Caco-2 (cell line): ENCODE measurements at regions not wholly inside any gene's neighbourhood (a gene's known extent, or its start where the extent isn't known, plus 50 kb on each side); places are given as distances from the start of the nearest gene placed in this dataset.

Source experiments
- BruUV-seq: library from RNA; stranded (reverse); fragments of 400-500 nt; replicated peaks from 2 replicates; lab custom pipeline; 2021; lab: Mats Ljungman, UMichigan
- CTCF ChIA-PET: fragments of 300-600 bp; sonication (Branson Sonifier 250); formaldehyde crosslinking; loops from one replicate; lab custom pipeline; 2022; ENCODE audit warnings: antibody characterized with exemption; lab: Charles Lee
- POLR2A ChIA-PET: fragments of 300-600 bp; sonication (Branson Sonifier 250); formaldehyde crosslinking; loops from one replicate; lab custom pipeline; 2022; ENCODE audit warnings: antibody characterized with exemption; lab: Charles Lee
- DNase-seq, 2 experiments: peaks; one replicate each; pipeline versions ENCODE4 v3.0.0 to v3.0.0-alpha.2; 2020 to 2022
- H3K27me3 ChIP-seq: replicated peaks from 2 replicates; pipeline ENCODE4 v1.6.0; 2011; ENCODE audit warnings: low read length; ENCODE audit not compliant: control insufficient read depth, insufficient read depth
- H3K36me3 ChIP-seq: 2 replicates; pipeline ENCODE4 v1.5.1; 2011; ENCODE audit warnings: low read length; ENCODE audit not compliant: control insufficient read depth, insufficient read depth
- H3K4me1 ChIP-seq: fragments of 250-450 bp; sonication (Bioruptor Pico); 2 replicates; pipeline ENCODE4 v1.5.1; 2020; ENCODE audit warnings: mild to moderate bottlenecking
- H3K4me3 ChIP-seq: 2 replicates; pipeline ENCODE4 v1.5.1; 2011; ENCODE audit warnings: low read depth, mild to moderate bottlenecking, control low read depth, low read length
- H3K9me3 ChIP-seq: fragments of 250-450 bp; sonication (Bioruptor Pico); 2 replicates; pipeline ENCODE4 v1.5.1; 2020; ENCODE audit warnings: mild to moderate bottlenecking, moderate library complexity
- H3K27ac Mint-ChIP-seq: one replicate; pipeline ENCODE4 v1.8.0; 2022; ENCODE audit warnings: mixed read lengths; ENCODE audit not compliant: unreplicated experiment
- H3K27me3 Mint-ChIP-seq: one replicate; pipeline ENCODE4 v1.8.0; 2022; ENCODE audit warnings: mixed read lengths; ENCODE audit not compliant: insufficient read depth, unreplicated experiment
- H3K36me3 Mint-ChIP-seq: one replicate; pipeline ENCODE4 v1.8.0; 2022; ENCODE audit warnings: mild to moderate bottlenecking, mixed read lengths; ENCODE audit not compliant: insufficient read depth, unreplicated experiment
- H3K4me1 Mint-ChIP-seq: one replicate; pipeline ENCODE4 v1.8.0; 2022; ENCODE audit warnings: low read depth, mixed read lengths; ENCODE audit not compliant: unreplicated experiment
- H3K4me3 Mint-ChIP-seq: one replicate; pipeline ENCODE4 v1.8.0; 2022; ENCODE audit warnings: mild to moderate bottlenecking, moderate library complexity, mixed read lengths; ENCODE audit not compliant: unreplicated experiment
- H3K9me3 Mint-ChIP-seq: one replicate; pipeline ENCODE4 v1.8.0; 2022; ENCODE audit warnings: mixed read lengths; ENCODE audit not compliant: unreplicated experiment
- intact Hi-C: fragments of 100-400 bp; cut with micrococcal nuclease; formaldehyde crosslinking; loops from one replicate; pipeline ENCODE4 v1.10.0; 2022; ENCODE audit not compliant: unreplicated experiment
- TF ChIP-seq, protein P1 (sequence below), 2 experiments: fragments of 200-600 bp in 1 of 2; IDR thresholded peaks; 1 replicate in 1 of 2; 2 replicates in 1 of 2; pipeline versions ENCODE4 v1.5.1 to v1.8.0; 2011 to 2022; ENCODE audit warnings: antibody characterized with exemption in 1 of 2, control low read depth in 1 of 2, inconsistent platforms in 1 of 2, low read depth in 1 of 2, low read length in 1 of 2, mild to moderate bottlenecking in 1 of 2, moderate library complexity in 1 of 2; ENCODE audit not compliant: insufficient read depth in 1 of 2, severe bottlenecking in 1 of 2, unreplicated experiment in 1 of 2

DNA sequence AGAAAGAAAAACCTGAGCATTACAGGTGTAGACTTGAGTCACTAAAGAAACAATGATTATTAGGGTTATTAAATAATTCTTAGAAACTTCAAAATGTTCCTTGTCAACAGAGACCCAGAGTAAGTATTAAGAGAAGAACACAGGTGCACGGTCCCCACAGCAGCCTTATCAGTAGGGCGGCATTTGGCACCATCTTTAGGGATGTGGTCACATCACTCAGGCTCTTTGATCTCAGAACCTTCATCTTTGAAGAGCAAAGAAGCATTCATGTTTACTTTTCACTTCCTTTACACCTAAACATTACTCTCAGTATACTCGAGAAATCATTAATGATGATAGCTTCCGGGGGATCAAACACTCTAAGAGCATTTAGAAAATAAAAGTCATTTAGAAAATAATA, 928.7 kb downstream of the KCNJ2 start:
- Mint-ChIP-seq H3K4me3 (no peak overlapping the region), H3K27ac (no peak overlapping the region), H3K27me3 (no peaks in the 10 kb centered on the region), H3K4me1 (no peaks in the 10 kb centered on the region), H3K36me3 (no peaks in the 10 kb centered on the region), H3K9me3 (no peaks in the 10 kb centered on the region)
- BruUV-seq: no TSS peak
- POLR2A ChIA-PET: no interaction called here
- Histone ChIP-seq H3K36me3 (no peaks in the 10 kb centered on the region; the same call in 1 of the 2 replicates), H3K27me3 (no peaks in the 10 kb centered on the region), H3K4me3 (no peak overlapping the region), H3K4me1 (no peaks in the 10 kb centered on the region), H3K9me3 (no peaks in the 10 kb centered on the region; the same call in 1 of the 2 replicates)
- intact Hi-C loops: no loop called here
- DNase-seq: no peak
- CTCF ChIA-PET: no interaction called here
- TF ChIP-seq, protein P1, sequence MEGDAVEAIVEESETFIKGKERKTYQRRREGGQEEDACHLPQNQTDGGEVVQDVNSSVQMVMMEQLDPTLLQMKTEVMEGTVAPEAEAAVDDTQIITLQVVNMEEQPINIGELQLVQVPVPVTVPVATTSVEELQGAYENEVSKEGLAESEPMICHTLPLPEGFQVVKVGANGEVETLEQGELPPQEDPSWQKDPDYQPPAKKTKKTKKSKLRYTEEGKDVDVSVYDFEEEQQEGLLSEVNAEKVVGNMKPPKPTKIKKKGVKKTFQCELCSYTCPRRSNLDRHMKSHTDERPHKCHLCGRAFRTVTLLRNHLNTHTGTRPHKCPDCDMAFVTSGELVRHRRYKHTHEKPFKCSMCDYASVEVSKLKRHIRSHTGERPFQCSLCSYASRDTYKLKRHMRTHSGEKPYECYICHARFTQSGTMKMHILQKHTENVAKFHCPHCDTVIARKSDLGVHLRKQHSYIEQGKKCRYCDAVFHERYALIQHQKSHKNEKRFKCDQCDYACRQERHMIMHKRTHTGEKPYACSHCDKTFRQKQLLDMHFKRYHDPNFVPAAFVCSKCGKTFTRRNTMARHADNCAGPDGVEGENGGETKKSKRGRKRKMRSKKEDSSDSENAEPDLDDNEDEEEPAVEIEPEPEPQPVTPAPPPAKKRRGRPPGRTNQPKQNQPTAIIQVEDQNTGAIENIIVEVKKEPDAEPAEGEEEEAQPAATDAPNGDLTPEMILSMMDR (IDR thresholded peaks at IDR 0.05; ENCODE audit: insufficient read depth in 1 of 2, low read depth in 1 of 2, low read length in 1 of 2, severe bottlenecking in 1 of 2, unreplicated experiment in 1 of 2): no peak

DNA sequence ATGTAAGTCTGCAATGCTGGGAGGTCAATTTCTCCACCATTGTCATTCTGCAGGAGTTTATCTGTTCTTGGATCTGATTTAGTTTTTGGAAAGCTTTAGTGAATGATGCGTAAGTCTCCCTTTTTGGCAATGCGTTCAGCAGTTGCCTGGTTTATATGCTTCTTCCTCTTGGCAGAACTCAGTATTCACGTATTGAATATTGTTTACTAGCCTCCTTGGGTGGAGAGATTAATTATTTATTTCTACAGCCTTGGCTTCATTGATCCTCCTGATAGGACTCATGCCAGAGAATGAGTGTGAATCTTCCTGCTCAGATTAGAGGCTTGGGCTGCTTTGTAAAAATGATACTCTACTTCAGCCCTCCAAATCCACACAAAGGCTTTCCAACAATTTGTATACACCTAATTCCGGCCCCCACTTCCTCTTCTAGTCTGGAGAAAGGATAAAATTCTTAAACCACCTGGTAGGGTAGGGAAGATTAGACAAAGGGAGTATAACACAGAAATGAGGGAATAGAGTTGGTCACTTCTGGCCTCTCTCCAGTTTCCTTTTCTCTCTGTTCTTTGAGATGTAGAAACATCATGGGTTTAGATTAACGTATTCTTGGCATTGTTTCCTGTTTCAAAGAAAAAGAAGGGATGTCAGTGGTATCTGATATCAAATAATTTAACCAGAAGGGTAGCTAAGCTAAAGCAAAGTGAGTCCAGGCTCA, 929.8 kb downstream of the KCNJ2 start:
- Mint-ChIP-seq H3K36me3 (no peaks in the 10 kb centered on the region), H3K9me3 (no peaks in the 10 kb centered on the region), H3K4me3 (no peak overlapping the region), H3K4me1 (no peaks in the 10 kb centered on the region), H3K27ac (no peak overlapping the region), H3K27me3 (no peaks in the 10 kb centered on the region)
- Histone ChIP-seq H3K36me3 (no peaks in the 10 kb centered on the region; the same call in 1 of the 2 replicates), H3K9me3 (no peaks in the 10 kb centered on the region), H3K27me3 (no peaks in the 10 kb centered on the region), H3K4me3 (no peak overlapping the region), H3K4me1 (no peaks in the 10 kb centered on the region)
- no TSS peak for BruUV-seq
- CTCF ChIA-PET: no interaction called here
- TF ChIP-seq, protein P1 (IDR thresholded peaks at IDR 0.05; ENCODE audit: insufficient read depth in 1 of 2, low read depth in 1 of 2, low read length in 1 of 2, severe bottlenecking in 1 of 2, unreplicated experiment in 1 of 2): no peak
- no peak for DNase-seq
- intact Hi-C loops: no loop called here
- POLR2A ChIA-PET: no interaction called here

DNA sequence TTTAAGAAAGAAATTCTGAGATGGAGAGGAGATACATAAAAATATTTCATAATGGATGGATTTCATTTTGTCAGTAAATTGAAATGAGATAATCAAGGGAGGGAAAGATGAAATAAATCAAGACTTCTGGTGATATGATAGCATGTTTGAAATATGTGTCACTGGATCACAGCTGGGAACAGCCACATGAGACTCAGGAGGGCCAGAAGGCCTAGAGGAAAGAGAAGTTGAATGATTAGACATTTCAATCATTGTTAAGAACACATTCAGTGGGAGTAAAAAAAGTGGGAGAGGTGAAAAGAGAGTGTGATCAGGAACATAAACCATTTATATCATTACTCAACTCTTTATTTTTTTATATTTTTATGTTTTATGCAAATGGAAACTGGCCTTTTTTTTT, 933.4 kb downstream of the KCNJ2 start:
- Mint-ChIP-seq H3K27me3 (no peaks in the 10 kb centered on the region), H3K9me3 (no peaks in the 10 kb centered on the region), H3K36me3 (no peaks in the 10 kb centered on the region), H3K4me3 (no peak overlapping the region), H3K27ac (no peak overlapping the region), H3K4me1 (no peaks in the 10 kb centered on the region)
- CTCF ChIA-PET: no interaction called here
- POLR2A ChIA-PET: no interaction called here
- Histone ChIP-seq H3K4me3 (no peak overlapping the region), H3K9me3 (no peaks in the 10 kb centered on the region), H3K4me1 (no peaks in the 10 kb centered on the region), H3K36me3 (no peaks in the 10 kb centered on the region; the same call in 1 of the 2 replicates), H3K27me3 (no peaks in the 10 kb centered on the region)
- BruUV-seq: no TSS peak
- intact Hi-C loops: no loop called here
- TF ChIP-seq, protein P1 (IDR thresholded peaks at IDR 0.05; ENCODE audit: insufficient read depth in 1 of 2, low read depth in 1 of 2, low read length in 1 of 2, severe bottlenecking in 1 of 2, unreplicated experiment in 1 of 2): no peak
- no peak for DNase-seq
